SJCRH30 (cell line): ENCODE measurements at regions not wholly inside any gene's neighbourhood (a gene's known extent, or its start where the extent isn't known, plus 50 kb on each side); places are given as distances from the start of the nearest gene placed in this dataset.
A peak's percentile ranks its signal among the peaks of the same experiment; 100 is the strongest.

Experiments
- DNase-seq, 2 experiments: peaks; one replicate each; pipeline ENCODE4 v3.0.0-alpha.2; 2015 to 2020
- H3K27ac ChIP-seq: fragments of 250-450 bp; sonication (Bioruptor Pico); 2 replicates; pipeline ENCODE4 v1.5.1; 2020; ENCODE audit warnings: mild to moderate bottlenecking, moderate library complexity
- H3K27me3 ChIP-seq: fragments of 250-450 bp; sonication (Bioruptor Pico); 2 replicates; pipeline ENCODE4 v1.5.1; 2020; ENCODE audit warnings: mild to moderate bottlenecking, moderate library complexity
- H3K36me3 ChIP-seq: fragments of 250-450 bp; sonication (Bioruptor Pico); 2 replicates; pipeline ENCODE4 v1.5.1; 2020; ENCODE audit warnings: mild to moderate bottlenecking, moderate library complexity
- H3K4me1 ChIP-seq: fragments of 250-450 bp; sonication (Bioruptor Pico); 2 replicates; pipeline ENCODE4 v1.5.1; 2020; ENCODE audit warnings: mild to moderate bottlenecking, moderate library complexity
- H3K4me3 ChIP-seq: fragments of 250-450 bp; sonication (Bioruptor Pico); 2 replicates; pipeline ENCODE4 v1.5.1; 2020; ENCODE audit warnings: mild to moderate bottlenecking, moderate library complexity
- H3K9me3 ChIP-seq: fragments of 250-450 bp; sonication (Bioruptor Pico); replicated peaks from 2 replicates; pipeline ENCODE4 v1.5.1; 2020; ENCODE audit warnings: mild to moderate bottlenecking, moderate library complexity

DNA sequence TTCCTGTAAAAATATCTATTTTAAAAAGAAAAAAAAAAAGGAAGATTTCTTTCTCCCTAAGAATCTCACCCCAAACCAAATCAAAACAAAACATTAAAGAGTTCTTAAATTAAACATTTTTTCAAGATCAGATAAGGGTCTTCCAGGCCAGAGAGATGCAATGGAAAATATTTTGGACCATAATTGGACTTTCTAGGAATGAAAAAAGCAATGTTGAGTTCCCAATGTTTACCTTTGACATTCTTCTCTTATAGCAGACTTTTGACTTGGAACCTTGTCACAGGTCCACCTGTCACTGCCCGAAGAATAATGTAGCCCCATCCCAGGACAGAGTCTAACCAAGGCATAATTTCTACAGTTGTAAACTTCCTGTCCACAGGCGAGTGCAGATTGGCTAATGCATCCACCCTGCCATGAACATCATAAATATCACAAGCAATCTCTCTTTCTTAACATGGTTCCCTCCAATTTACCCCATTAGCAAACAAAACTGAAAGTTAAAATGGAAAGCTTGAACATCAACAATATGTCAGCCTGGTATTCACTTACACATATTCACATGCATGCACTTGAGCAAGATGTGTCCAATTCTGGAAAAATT is 121.7 kb upstream of the ZNF366 start:
- Histone ChIP-seq H3K4me1 (peaks cover 18% of the 10 kb centered on the region), H3K36me3 (no peaks in the 10 kb centered on the region), H3K4me3 (no peak overlapping the region), H3K27me3 (no peaks in the 10 kb centered on the region), H3K27ac (no peak overlapping the region), H3K9me3 (no peaks in the 10 kb centered on the region)
- DNase-seq = no peak

DNA sequence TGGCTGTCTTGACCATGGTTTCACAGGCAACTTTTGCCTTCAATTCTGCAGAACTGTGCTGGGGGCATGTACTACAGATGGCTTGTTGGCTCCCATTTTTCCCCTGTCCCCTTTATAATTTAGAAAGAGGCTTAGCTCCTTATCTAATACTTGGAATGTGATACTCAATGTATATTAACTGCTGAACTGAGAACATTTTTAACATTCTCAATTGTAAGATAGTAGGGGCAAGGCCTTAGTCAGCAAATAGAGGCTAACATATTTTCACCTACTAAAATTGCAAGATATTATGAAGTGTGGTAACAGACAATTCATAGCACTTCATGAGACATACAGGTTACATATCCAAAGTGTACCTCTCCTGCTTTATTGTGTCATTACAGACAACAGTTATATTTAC is 118.1 kb upstream of the ZNF366 start:
- Histone ChIP-seq H3K27ac (no peak overlapping the region), H3K4me3 (no peak overlapping the region), H3K36me3 (no peaks in the 10 kb centered on the region), H3K4me1 (peaks cover 43% of the 10 kb centered on the region), H3K9me3 (no peaks in the 10 kb centered on the region), H3K27me3 (no peaks in the 10 kb centered on the region)
- no peak for DNase-seq

DNA sequence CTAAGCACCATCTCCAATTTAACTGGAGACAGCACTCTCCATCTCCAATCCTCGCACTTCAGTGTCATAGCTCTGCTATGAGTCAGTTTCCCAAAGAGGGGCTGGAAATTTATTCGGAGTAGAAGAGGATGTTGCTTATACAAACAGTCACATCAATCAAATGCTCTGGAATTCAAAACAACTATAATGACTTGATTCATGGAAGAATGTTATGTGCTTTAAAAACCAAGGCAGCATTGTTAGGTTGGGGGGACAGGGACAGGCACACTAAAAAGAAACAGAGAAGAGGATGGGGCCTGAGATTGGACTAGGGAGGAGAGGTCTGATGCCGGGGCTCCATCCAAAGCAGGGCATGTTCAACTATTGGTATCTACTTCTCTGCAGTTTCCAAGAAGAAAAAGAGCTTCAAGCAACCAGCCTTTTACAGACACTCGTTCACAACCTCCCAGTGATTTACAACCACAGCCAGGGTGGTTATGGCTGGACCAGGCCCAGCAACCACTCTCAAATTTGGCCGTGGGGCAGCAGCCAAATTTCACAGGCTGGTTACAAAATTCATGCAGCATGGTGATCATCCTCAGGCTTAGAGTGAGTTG is 117.5 kb upstream of the ZNF366 start:
- no peak overlapping the region for H3K4me3 ChIP-seq
- peaks cover 43% of the 10 kb centered on the region for H3K4me1 ChIP-seq
- no peak for DNase-seq
- H3K36me3 ChIP-seq = no peaks in the 10 kb centered on the region
- no peaks in the 10 kb centered on the region for H3K9me3 ChIP-seq
- H3K27ac ChIP-seq = no peak overlapping the region
- H3K27me3 ChIP-seq = no peaks in the 10 kb centered on the region

DNA sequence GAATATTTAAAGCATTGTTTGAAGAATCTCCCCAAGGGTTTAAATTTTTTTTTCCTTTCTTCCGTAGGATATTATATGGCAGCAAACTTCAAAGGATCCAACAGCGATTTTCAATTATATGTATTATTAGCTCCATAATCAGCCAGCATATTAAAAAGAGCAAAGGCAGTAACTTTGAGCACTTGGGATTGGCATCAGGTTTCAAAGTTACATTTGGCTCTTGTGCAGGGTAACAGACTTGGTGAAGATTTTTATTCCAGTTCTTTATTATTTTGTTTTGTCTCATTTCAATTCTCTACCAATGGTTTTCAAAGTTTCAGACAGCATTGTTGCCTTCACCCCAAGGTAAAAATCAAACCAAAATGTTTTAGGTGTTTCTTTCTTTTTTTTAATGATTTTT is 116.7 kb upstream of the ZNF366 start:
- peaks cover 42% of the 10 kb centered on the region for H3K4me1 ChIP-seq
- no peaks in the 10 kb centered on the region for H3K9me3 ChIP-seq
- no peaks in the 10 kb centered on the region for H3K27me3 ChIP-seq
- H3K36me3 ChIP-seq = no peaks in the 10 kb centered on the region
- no peak overlapping the region for H3K4me3 ChIP-seq
- H3K27ac ChIP-seq = no peak overlapping the region
- no peak for DNase-seq

DNA sequence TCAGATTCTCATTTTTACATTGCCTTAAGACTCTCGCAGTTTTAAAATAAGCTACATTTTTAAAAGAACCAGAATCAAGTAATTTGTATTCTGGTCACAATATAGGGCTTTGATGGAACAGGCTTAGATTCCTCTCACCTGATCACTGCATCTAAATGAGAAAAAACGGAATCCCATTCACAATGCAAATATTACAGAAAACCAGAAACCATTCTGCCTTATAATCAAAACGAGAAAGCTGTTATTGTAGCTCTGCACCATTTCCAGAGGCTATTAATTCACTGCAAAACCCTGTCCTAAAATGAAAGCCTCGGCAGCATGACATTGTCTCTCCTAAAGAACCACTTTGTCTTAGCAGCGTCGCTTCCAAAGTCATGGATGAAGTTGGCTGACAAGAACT is 116.1 kb upstream of the ZNF366 start:
- H3K27ac ChIP-seq = no peak overlapping the region

DNA sequence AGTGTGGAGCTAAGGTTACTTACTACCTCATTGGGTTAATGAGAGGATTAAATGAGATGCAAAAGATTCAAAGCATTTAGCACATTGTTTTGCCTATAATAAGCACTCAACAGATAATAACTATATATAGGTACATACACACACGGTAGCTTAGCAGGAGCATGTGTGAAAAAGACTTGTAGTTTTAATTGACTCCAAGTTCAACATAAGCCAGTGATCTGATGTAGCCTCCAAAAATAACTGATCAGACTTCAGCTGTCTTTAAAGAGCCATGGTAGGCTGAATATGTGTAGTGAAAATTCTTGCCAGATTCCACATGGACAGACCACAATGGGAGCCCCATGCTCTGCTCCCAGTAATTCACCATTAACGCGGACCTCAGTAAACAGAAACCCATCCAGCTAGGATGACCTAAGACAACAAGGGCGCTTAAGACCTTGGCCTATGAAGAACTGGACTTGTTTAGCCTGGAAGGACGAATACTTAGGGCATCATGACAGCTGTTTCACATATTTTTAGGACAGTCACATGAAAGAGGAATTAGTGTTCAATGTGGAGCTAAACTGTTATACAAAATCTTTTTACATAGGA is 115.1 kb upstream of the ZNF366 start:
- Histone ChIP-seq H3K27ac (peak overlapping the region; percentile 4; the same call in 1 of the 2 replicates), H3K36me3 (no peaks in the 10 kb centered on the region), H3K4me3 (no peak overlapping the region), H3K27me3 (no peaks in the 10 kb centered on the region), H3K9me3 (no peaks in the 10 kb centered on the region), H3K4me1 (peaks cover 47% of the 10 kb centered on the region)
- peak; percentile 48 to 58 for DNase-seq

More for the DNA sequence above, 116.1 kb upstream of the ZNF366 start:
- peaks cover 46% of the 10 kb centered on the region for H3K4me1 ChIP-seq
- H3K9me3 ChIP-seq = no peaks in the 10 kb centered on the region
- no peaks in the 10 kb centered on the region for H3K27me3 ChIP-seq
- no peaks in the 10 kb centered on the region for H3K36me3 ChIP-seq
- no peak overlapping the region for H3K4me3 ChIP-seq
- DNase-seq = no peak

DNA sequence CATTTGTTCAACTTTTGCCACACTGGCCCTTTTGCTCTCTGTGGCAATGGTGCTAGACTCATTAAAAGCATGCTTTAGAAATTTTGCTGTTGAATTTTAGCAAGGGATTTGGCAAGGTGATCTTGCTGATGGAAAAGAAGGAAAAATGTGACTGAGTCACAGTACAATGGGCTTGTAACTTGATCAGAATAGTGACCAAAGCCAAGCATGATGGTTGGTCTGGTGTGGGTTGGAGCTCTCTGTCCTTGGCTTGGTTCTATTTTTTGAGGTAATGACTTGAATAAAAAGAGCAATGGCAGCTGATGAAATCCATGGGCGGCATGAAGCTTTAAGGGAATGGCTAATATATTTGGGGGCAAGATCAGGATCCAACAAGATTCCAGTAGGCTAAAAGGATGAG is 114.4 kb upstream of the ZNF366 start:
- no peak overlapping the region for H3K4me3 ChIP-seq
- no peaks in the 10 kb centered on the region for H3K9me3 ChIP-seq
- no peak for DNase-seq
- H3K27ac ChIP-seq = no peak overlapping the region; the same call in 1 of the 2 replicates
- H3K36me3 ChIP-seq = no peaks in the 10 kb centered on the region
- H3K27me3 ChIP-seq = no peaks in the 10 kb centered on the region
- H3K4me1 ChIP-seq = peaks cover 47% of the 10 kb centered on the region

DNA sequence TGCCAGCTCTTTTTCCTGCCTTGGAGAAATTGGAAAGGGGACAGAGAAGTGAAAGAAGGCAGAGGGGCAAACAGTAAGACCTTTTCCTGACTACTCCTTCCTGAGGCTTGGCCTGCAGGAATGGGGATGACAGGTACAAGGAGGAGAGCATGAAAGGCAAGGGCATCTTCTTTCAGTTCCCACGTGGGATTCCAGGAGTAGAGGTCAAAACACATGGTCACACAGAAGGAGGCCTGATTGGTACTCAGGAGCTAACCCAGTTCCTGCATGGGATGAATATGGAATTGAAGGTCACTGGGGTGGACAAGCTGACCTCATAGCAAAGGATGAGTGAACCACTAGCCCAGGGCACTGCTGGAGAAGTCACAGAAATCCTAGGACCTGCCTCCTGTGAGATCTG is 112.5 kb upstream of the ZNF366 start:
- Histone ChIP-seq H3K27me3 (no peaks in the 10 kb centered on the region), H3K4me1 (peaks cover 43% of the 10 kb centered on the region), H3K9me3 (no peaks in the 10 kb centered on the region), H3K36me3 (no peaks in the 10 kb centered on the region), H3K4me3 (no peak overlapping the region), H3K27ac (no peak overlapping the region)
- no peak for DNase-seq

DNA sequence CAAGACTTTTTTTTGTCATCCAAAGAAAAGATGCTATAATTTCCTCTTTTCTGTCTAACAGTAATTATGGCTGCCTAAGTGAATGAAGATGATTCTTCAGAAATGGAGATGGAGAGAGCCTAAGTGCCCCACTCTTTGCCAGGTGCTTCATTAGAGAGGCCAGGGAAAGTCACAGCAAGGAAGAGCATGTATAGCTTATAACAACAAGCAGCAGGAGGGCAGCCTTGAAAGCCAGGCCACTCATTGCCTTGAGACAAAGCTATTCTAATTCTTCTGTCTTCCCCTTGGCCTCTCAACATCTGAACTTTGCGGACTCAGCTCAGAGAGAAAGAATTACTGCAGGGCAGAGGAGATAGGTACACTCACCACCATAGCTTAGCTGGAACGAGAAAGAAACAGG is 112.0 kb upstream of the ZNF366 start:
- Histone ChIP-seq H3K27ac (no peak overlapping the region), H3K27me3 (no peaks in the 10 kb centered on the region), H3K9me3 (no peaks in the 10 kb centered on the region), H3K36me3 (no peaks in the 10 kb centered on the region), H3K4me1 (peaks cover 38% of the 10 kb centered on the region), H3K4me3 (no peak overlapping the region)
- no peak for DNase-seq

DNA sequence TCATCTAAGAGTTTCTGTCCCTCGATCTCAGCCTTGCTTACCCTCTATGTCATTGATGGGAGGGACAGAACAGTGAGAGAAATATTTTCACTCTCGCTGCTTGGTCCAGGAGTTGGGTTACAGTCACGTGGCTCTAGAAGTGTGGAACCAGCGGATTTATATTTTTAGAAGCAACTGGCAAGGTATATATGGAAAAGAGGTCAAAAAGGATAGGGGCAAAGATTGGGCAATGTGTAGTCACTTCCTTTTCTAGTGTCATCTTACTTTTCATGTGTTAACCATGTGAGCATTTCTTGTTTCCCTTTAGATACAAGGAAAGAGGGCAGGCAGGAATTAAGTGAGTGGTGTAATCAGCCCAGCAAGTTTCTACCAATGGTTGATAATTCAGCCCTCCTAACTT is 111.5 kb upstream of the ZNF366 start:
- H3K36me3 ChIP-seq = no peaks in the 10 kb centered on the region

DNA sequence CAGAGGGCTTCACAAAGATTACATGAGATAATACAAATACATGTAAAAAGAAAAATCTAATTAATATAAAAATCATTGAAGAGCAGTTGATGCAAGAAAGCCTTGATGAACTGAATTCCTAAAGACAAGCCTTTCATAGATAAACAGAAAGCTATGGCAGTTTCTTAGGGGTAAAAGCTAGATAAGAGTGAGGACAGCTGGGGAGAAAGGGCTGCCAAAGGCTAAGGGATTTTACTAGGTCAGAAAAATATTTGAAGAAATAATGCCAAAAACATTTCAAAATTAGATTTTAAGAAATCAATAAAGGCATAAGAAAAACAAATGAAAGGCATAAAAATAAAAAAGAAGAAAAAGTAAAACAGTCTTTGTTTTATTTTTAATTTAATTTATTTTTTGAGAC is 107.9 kb upstream of the ZNF366 start:
- H3K4me1 ChIP-seq = peaks cover 10% of the 10 kb centered on the region; the same call in 1 of the 2 replicates
- no peaks in the 10 kb centered on the region for H3K9me3 ChIP-seq
- no peaks in the 10 kb centered on the region for H3K36me3 ChIP-seq
- no peak for DNase-seq
- H3K4me3 ChIP-seq = no peak overlapping the region
- H3K27me3 ChIP-seq = no peaks in the 10 kb centered on the region
- H3K27ac ChIP-seq = no peak overlapping the region

More for the DNA sequence above, 111.5 kb upstream of the ZNF366 start:
- Histone ChIP-seq H3K9me3 (no peaks in the 10 kb centered on the region), H3K4me1 (peaks cover 33% of the 10 kb centered on the region), H3K27me3 (no peaks in the 10 kb centered on the region), H3K4me3 (peak overlapping the region; percentile 21), H3K27ac (no peak overlapping the region)
- DNase-seq = peak in 1 of 2 experiments; percentile 56

DNA sequence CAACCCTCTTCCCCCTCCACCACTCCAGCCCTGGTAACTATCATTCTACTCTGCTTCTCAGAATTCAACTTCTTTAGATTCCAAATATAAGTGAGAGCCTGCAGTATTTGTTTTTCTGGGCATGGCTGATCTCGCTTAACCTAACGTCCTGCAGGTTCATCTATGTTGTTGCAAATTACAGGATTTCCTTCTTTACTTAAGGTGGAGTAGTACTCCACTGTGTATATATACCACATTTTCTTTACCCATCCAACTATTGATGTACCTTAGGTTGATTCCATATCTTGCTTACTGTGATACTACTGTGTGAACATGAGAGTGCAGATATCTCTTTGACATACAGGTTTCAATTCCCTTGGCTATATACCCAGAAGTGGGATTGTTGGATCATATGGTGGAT is 106.3 kb upstream of the ZNF366 start:
- no peak overlapping the region for H3K4me3 ChIP-seq
- DNase-seq = no peak
- H3K9me3 ChIP-seq = no peaks in the 10 kb centered on the region
- H3K4me1 ChIP-seq = 0 out of 2 replicates have a peak, but pooled peaks cover 4% of the 10 kb centered on the region
- no peak overlapping the region for H3K27ac ChIP-seq
- no peaks in the 10 kb centered on the region for H3K36me3 ChIP-seq
- no peaks in the 10 kb centered on the region for H3K27me3 ChIP-seq

DNA sequence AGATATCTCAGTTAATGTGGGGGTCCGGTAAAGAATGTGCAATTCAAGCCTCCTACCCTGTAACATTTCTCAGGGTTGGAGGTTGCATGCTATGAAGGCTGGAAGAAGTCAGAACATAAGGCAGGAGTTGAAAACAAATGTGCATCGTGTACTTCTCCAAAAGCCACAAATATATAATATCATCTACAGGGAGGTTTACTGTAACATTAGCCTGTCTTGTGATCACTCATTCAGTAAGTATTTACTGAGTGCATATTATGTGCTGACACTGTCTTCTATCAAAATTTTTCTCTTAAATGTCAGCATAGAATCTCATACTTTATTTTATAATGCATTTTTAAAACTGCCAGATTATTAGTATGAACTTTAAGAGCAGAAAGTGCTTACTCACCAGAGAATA is 105.6 kb upstream of the ZNF366 start:
- no peak for DNase-seq
- Histone ChIP-seq H3K27ac (no peak overlapping the region), H3K4me1 (no peaks in the 10 kb centered on the region), H3K9me3 (no peaks in the 10 kb centered on the region), H3K27me3 (no peaks in the 10 kb centered on the region), H3K4me3 (no peak overlapping the region), H3K36me3 (no peaks in the 10 kb centered on the region)

DNA sequence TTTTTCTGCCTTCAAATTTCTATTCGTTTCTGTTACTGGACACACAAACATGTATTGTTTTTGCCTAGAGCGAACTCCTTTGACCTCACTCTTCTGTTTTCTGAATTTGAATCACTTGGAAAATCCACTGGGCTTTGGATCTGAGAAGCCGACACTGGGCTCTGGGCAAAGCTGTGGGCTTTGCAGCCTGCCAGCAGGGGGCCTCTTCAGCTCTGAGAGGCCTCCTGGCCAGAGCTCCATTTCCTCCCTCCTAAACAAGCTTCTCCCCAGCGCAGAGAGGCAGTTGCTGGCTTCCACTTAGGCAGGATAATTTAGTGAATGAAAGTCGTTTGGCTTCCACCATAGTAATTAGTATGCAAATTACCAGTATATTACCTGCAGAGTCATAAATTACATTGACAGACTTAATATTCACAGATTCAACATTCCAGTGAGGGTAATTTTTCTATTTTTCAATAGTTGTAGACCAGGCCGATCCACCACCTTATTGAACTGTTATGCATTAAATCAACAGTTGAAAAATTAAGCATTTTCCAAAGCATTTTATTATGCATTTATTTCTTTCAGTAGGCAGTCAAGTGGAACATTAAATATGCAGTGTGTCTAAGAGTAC is 104.0 kb upstream of the ZNF366 start:
- DNase-seq = peak; percentile 74 to 87
- Histone ChIP-seq H3K4me1 (no peaks in the 10 kb centered on the region), H3K4me3 (no peak overlapping the region), H3K9me3 (no peaks in the 10 kb centered on the region), H3K36me3 (no peaks in the 10 kb centered on the region), H3K27me3 (no peaks in the 10 kb centered on the region), H3K27ac (no peak overlapping the region)

DNA sequence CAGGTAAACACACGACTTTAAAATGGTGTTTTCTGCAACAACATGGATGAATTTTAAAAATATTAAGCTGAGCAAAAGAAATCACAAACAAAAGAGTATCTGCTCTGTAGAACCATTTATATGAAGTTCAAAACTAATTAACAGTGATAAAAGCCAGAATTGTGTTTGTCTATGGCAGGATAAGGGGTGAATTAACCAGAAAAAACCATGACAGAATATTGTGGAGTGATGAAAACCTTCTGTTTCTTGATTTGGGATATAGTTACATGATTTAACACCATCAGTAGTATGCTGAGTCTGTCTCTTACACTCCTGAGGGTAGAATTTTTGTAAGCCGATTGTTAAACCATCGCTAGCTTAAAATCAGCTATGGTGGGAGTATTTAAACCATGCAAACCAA is 101.7 kb upstream of the ZNF366 start:
- no peak for DNase-seq
- no peaks in the 10 kb centered on the region for H3K9me3 ChIP-seq
- no peaks in the 10 kb centered on the region for H3K36me3 ChIP-seq
- H3K27me3 ChIP-seq = no peaks in the 10 kb centered on the region
- H3K4me1 ChIP-seq = no peaks in the 10 kb centered on the region
- no peak overlapping the region for H3K4me3 ChIP-seq
- H3K27ac ChIP-seq = no peak overlapping the region
